ENCODE measurements at regions not wholly inside any gene's neighbourhood (a gene's known extent, or its start where the extent isn't known, plus 50 kb on each side); places are given as distances from the start of the nearest gene placed in this dataset.
"Not testable (repeated sequence)": the region's sequence is repeated elsewhere in the genome, so short reads cannot be mapped to it uniquely, and the experiment has no call there.

- WGBS (ENCODE audit: extremely low coverage, insufficient coverage, low lambda C conversion rate) = no CpG with 5 or more reads among the region's 10 CpGs
- H2BK120ac ChIP-seq (ENCODE audit: low read depth, low read length); H4K5ac ChIP-seq (ENCODE audit: low read length); H3K36me3 ChIP-seq (ENCODE audit: control insufficient read depth, insufficient read depth, low read length); H3K4me3 ChIP-seq (ENCODE audit: low read length); DNase-seq; H3K27me3 ChIP-seq (ENCODE audit: insufficient read depth, low read length, poor library complexity); H3K18ac ChIP-seq (ENCODE audit: low read length); H2BK15ac ChIP-seq (replicated peaks; ENCODE audit: low read depth); H3K27ac ChIP-seq (ENCODE audit: low read depth, low read length); H3K23ac ChIP-seq (ENCODE audit: low read length); H3K4ac ChIP-seq (ENCODE audit: low read depth, low read length); H2BK5ac ChIP-seq (ENCODE audit: low read length); H3K9ac ChIP-seq (ENCODE audit: low read length); H3K4me2 ChIP-seq (ENCODE audit: low read length); H2AK5ac ChIP-seq (ENCODE audit: low read length); H4K8ac ChIP-seq (ENCODE audit: low read depth, low read length); H3K4me1 ChIP-seq (ENCODE audit: control insufficient read depth, low read depth, low read length); H3K79me1 ChIP-seq (ENCODE audit: low read length): not testable (repeated sequence)
- Histone ChIP-seq H3K56ac (ENCODE audit: low read length) (peak overlapping the region; percentile 37), H3K79me2 (ENCODE audit: control insufficient read depth, insufficient read depth, low read length) (peaks cover 50% of the 10 kb centered on the region)
Measured at GRCh38 chr6:21757392-21757791, 163.8 kb downstream of the SOX4 start.

GRCh38 chr6:21759721-21760120 is 166.2 kb downstream of the SOX4 start:
- Histone ChIP-seq H3K18ac (ENCODE audit: low read length) (no peak overlapping the region), H3K36me3 (ENCODE audit: control insufficient read depth, insufficient read depth, low read length) (no peaks in the 10 kb centered on the region)
- no peak for DNase-seq

GRCh38 chr6:21761053-21761730 is 167.6 kb downstream of the SOX4 start:
- not testable (repeated sequence) for H3K4me1 ChIP-seq (ENCODE audit: control insufficient read depth, low read depth, low read length); H3K18ac ChIP-seq (ENCODE audit: low read length); H2BK120ac ChIP-seq (ENCODE audit: low read depth, low read length); H3K56ac ChIP-seq (ENCODE audit: low read length); H4K5ac ChIP-seq (ENCODE audit: low read length); H2BK15ac ChIP-seq (replicated peaks; ENCODE audit: low read depth); H4K8ac ChIP-seq (ENCODE audit: low read depth, low read length); H3K4me2 ChIP-seq (ENCODE audit: low read length); H3K4me3 ChIP-seq (ENCODE audit: low read length); H3K4ac ChIP-seq (ENCODE audit: low read depth, low read length); H3K27me3 ChIP-seq (ENCODE audit: insufficient read depth, low read length, poor library complexity); H3K23ac ChIP-seq (ENCODE audit: low read length); H2BK5ac ChIP-seq (ENCODE audit: low read length); H2AK5ac ChIP-seq (ENCODE audit: low read length); H3K79me1 ChIP-seq (ENCODE audit: low read length); DNase-seq; H3K27ac ChIP-seq (ENCODE audit: low read depth, low read length); H3K36me3 ChIP-seq (ENCODE audit: control insufficient read depth, insufficient read depth, low read length); H3K9ac ChIP-seq (ENCODE audit: low read length)
- no CpG with 5 or more reads among the region's 41 CpGs for WGBS (ENCODE audit: extremely low coverage, insufficient coverage, low lambda C conversion rate)
- H3K79me2 ChIP-seq (ENCODE audit: control insufficient read depth, insufficient read depth, low read length) = peaks cover 24% of the 10 kb centered on the region

More at GRCh38 chr6:21759721-21760120, 166.2 kb downstream of the SOX4 start:
- no peak overlapping the region for H3K23ac ChIP-seq (ENCODE audit: low read length)
- H3K27me3 ChIP-seq (ENCODE audit: insufficient read depth, low read length, poor library complexity) = no peaks in the 10 kb centered on the region
- H3K4me2 ChIP-seq (ENCODE audit: low read length) = no peak overlapping the region
- no CpG with 5 or more reads among the region's 5 CpGs for WGBS (ENCODE audit: extremely low coverage, insufficient coverage, low lambda C conversion rate)
- H3K4me3 ChIP-seq (ENCODE audit: low read length) = no peak overlapping the region
- no peak overlapping the region for H3K27ac ChIP-seq (ENCODE audit: low read depth, low read length)
- no peak overlapping the region for H2BK15ac ChIP-seq (replicated peaks; ENCODE audit: low read depth)
- H4K5ac ChIP-seq (ENCODE audit: low read length) = no peak overlapping the region
- H3K79me2 ChIP-seq (ENCODE audit: control insufficient read depth, insufficient read depth, low read length) = peaks cover 34% of the 10 kb centered on the region
- H2BK120ac ChIP-seq (ENCODE audit: low read depth, low read length) = no peak overlapping the region
- peaks cover 5% of the 10 kb centered on the region for H3K79me1 ChIP-seq (ENCODE audit: low read length)
- H3K4ac ChIP-seq (ENCODE audit: low read depth, low read length) = no peak overlapping the region
- H3K4me1 ChIP-seq (ENCODE audit: control insufficient read depth, low read depth, low read length) = no peaks in the 10 kb centered on the region
- no peak overlapping the region for H3K9ac ChIP-seq (ENCODE audit: low read length)
- no peak overlapping the region for H4K8ac ChIP-seq (ENCODE audit: low read depth, low read length)
- H2BK5ac ChIP-seq (ENCODE audit: low read length) = no peak overlapping the region
- H2AK5ac ChIP-seq (ENCODE audit: low read length) = no peak overlapping the region
- H3K56ac ChIP-seq (ENCODE audit: low read length) = no peak overlapping the region

GRCh38 chr6:21764989-21765388 is 171.4 kb downstream of the SOX4 start:
- Histone ChIP-seq H3K27ac (ENCODE audit: low read depth, low read length) (no peak overlapping the region), H3K18ac (ENCODE audit: low read length) (no peak overlapping the region), H3K79me1 (ENCODE audit: low read length) (peaks cover 2% of the 10 kb centered on the region), H3K9ac (ENCODE audit: low read length) (no peak overlapping the region), H3K4me3 (ENCODE audit: low read length) (no peak overlapping the region), H3K36me3 (ENCODE audit: control insufficient read depth, insufficient read depth, low read length) (no peaks in the 10 kb centered on the region), H3K23ac (ENCODE audit: low read length) (no peak overlapping the region), H3K27me3 (ENCODE audit: insufficient read depth, low read length, poor library complexity) (no peaks in the 10 kb centered on the region), H3K4me2 (ENCODE audit: low read length) (no peak overlapping the region), H3K79me2 (ENCODE audit: control insufficient read depth, insufficient read depth, low read length) (peaks cover 13% of the 10 kb centered on the region), H2BK5ac (ENCODE audit: low read length) (no peak overlapping the region), H2BK120ac (ENCODE audit: low read depth, low read length) (no peak overlapping the region), H2AK5ac (ENCODE audit: low read length) (no peak overlapping the region), H4K5ac (ENCODE audit: low read length) (no peak overlapping the region), H3K56ac (ENCODE audit: low read length) (no peak overlapping the region), H2BK15ac (replicated peaks; ENCODE audit: low read depth) (no peak overlapping the region), H4K8ac (ENCODE audit: low read depth, low read length) (no peak overlapping the region), H3K4me1 (ENCODE audit: control insufficient read depth, low read depth, low read length) (peaks cover 4% of the 10 kb centered on the region), H3K4ac (ENCODE audit: low read depth, low read length) (no peak overlapping the region)
- no peak for DNase-seq
- no CpG with 5 or more reads among the region's 2 CpGs for WGBS (ENCODE audit: extremely low coverage, insufficient coverage, low lambda C conversion rate)

GRCh38 chr6:21767891-21768648 is 174.5 kb downstream of the SOX4 start:
- Histone ChIP-seq H4K8ac (ENCODE audit: low read depth, low read length) (no peak overlapping the region), H3K4ac (ENCODE audit: low read depth, low read length) (no peak overlapping the region), H2BK120ac (ENCODE audit: low read depth, low read length) (no peak overlapping the region), H3K79me1 (ENCODE audit: low read length) (peaks cover 2% of the 10 kb centered on the region), H3K18ac (ENCODE audit: low read length) (no peak overlapping the region), H3K56ac (ENCODE audit: low read length) (no peak overlapping the region), H3K36me3 (ENCODE audit: control insufficient read depth, insufficient read depth, low read length) (no peaks in the 10 kb centered on the region), H3K4me2 (ENCODE audit: low read length) (no peak overlapping the region), H3K9ac (ENCODE audit: low read length) (no peak overlapping the region), H2BK5ac (ENCODE audit: low read length) (no peak overlapping the region), H3K23ac (ENCODE audit: low read length) (no peak overlapping the region), H4K5ac (ENCODE audit: low read length) (no peak overlapping the region), H3K79me2 (ENCODE audit: control insufficient read depth, insufficient read depth, low read length) (peaks cover 21% of the 10 kb centered on the region), H2AK5ac (ENCODE audit: low read length) (no peak overlapping the region), H3K4me1 (ENCODE audit: control insufficient read depth, low read depth, low read length) (peaks cover 14% of the 10 kb centered on the region), H3K4me3 (ENCODE audit: low read length) (no peak overlapping the region), H3K27me3 (ENCODE audit: insufficient read depth, low read length, poor library complexity) (no peaks in the 10 kb centered on the region), H3K27ac (ENCODE audit: low read depth, low read length) (no peak overlapping the region), H2BK15ac (replicated peaks; ENCODE audit: low read depth) (no peak overlapping the region)
- WGBS (ENCODE audit: extremely low coverage, insufficient coverage, low lambda C conversion rate) = no CpG with 5 or more reads among the region's 3 CpGs
- no peak for DNase-seq

Measured in mesendoderm (in vitro differentiated cells).